ENCODE measurements at regions not wholly inside any gene's neighbourhood (a gene's known extent, or its start where the extent isn't known, plus 50 kb on each side); places are given as distances from the start of the nearest gene placed in this dataset.

DNA sequence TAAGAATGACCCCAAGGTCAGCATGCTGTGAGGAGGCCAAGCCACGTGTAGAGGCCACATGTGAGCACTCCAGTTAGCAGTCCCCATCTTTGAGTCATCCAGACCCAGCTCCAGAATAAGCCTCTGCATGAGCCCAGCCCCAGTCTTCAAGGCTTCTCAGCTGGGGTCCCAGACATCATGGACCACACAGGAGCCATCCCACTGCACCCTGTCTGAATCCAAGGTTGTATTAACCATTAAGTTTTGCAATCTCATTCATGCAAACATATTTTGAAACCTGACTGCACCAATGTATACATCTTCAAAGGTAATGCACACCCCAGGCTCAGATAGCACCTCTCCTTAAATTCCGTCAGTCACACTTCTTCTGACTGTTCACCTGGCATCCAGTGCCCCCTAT is 249.1 kb upstream of the CHRNA7 start:
- TF ChIP-seq, protein P1, sequence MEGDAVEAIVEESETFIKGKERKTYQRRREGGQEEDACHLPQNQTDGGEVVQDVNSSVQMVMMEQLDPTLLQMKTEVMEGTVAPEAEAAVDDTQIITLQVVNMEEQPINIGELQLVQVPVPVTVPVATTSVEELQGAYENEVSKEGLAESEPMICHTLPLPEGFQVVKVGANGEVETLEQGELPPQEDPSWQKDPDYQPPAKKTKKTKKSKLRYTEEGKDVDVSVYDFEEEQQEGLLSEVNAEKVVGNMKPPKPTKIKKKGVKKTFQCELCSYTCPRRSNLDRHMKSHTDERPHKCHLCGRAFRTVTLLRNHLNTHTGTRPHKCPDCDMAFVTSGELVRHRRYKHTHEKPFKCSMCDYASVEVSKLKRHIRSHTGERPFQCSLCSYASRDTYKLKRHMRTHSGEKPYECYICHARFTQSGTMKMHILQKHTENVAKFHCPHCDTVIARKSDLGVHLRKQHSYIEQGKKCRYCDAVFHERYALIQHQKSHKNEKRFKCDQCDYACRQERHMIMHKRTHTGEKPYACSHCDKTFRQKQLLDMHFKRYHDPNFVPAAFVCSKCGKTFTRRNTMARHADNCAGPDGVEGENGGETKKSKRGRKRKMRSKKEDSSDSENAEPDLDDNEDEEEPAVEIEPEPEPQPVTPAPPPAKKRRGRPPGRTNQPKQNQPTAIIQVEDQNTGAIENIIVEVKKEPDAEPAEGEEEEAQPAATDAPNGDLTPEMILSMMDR (IDR thresholded peaks at IDR 0.05): no peak
- TF ChIP-seq POLR2A (IDR thresholded peaks at IDR 0.05) (no peak), POLR2AphosphoS5 (IDR thresholded peaks at IDR 0.05) (no peak)

All from prostate gland (tissue), 2 donors.